Endothelial cell of umbilical vein (primary cell): ENCODE measurements at regions not wholly inside any gene's neighbourhood (a gene's known extent, or its start where the extent isn't known, plus 50 kb on each side); places are given as distances from the start of the nearest gene placed in this dataset.

ENCODE experiments used
- BruUV-seq: library from RNA; stranded (reverse); fragments of 400-500 nt; replicated peaks from 2 replicates; lab custom pipeline; 2021; lab: Mats Ljungman, UMichigan
- CTCF ChIA-PET: fragments of 300-600, 350-600 bp; sonication (Branson Sonifier 250); formaldehyde crosslinking; loops from one replicate; lab custom pipeline; 2021; ENCODE audit warnings: antibody characterized with exemption, inconsistent platforms; lab: Charles Lee
- POLR2A ChIA-PET: fragments of 300-600, 350-600 bp; sonication (Branson Sonifier 250); formaldehyde crosslinking; loops from one replicate; lab custom pipeline; 2021; ENCODE audit warnings: antibody characterized with exemption, inconsistent platforms; lab: Charles Lee
- DNase-seq: peaks from one replicate; pipeline ENCODE4 v3.0.0-alpha.2; 2011; ENCODE audit warnings: low read depth, low spot score
- FAIRE-seq: peaks from 2 replicates; lab custom pipeline; 2011; peaks lifted over from hg19 to GRCh38; lab: Jason Lieb, UNC
- H2AFZ ChIP-seq: 2 replicates; pipeline ENCODE4 v1.6.0; 2012; ENCODE audit warnings: low read depth, low read length, control low read depth, inconsistent platforms
- H3K27ac ChIP-seq: 2 replicates; pipeline ENCODE4 v1.5.1; 2011; ENCODE audit warnings: low read depth, mild to moderate bottlenecking, control low read depth, low read length, moderate library complexity; ENCODE audit not compliant: insufficient read depth
- H3K27me3 ChIP-seq, 2 experiments: 2 replicates each; pipeline versions ENCODE4 v1.6.0 to v1.6.1; 2011; ENCODE audit warnings: low read length in 2 of 2, mixed read lengths in 1 of 2; ENCODE audit not compliant: control insufficient read depth in 2 of 2, insufficient read depth in 2 of 2
- H3K36me3 ChIP-seq, 2 experiments: 2 replicates in 1 of 2; 3 replicates in 1 of 2; pipeline ENCODE4 v1.5.1; 2011; ENCODE audit warnings: low read length in 2 of 2, mild to moderate bottlenecking in 1 of 2, moderate library complexity in 1 of 2; ENCODE audit not compliant: control insufficient read depth in 2 of 2, insufficient read depth in 2 of 2; ENCODE audit errors: extremely low read depth in 1 of 2
- H3K4me1 ChIP-seq: 3 replicates; pipeline ENCODE4 v1.5.1; 2011; ENCODE audit warnings: mild to moderate bottlenecking, low read length; ENCODE audit not compliant: control insufficient read depth, insufficient read depth; ENCODE audit errors: extremely low read depth
- H3K4me2 ChIP-seq: 2 replicates; pipeline ENCODE4 v1.6.1; 2011; ENCODE audit warnings: low read length, control low read depth, mixed read lengths; ENCODE audit not compliant: insufficient read depth
- H3K4me3 ChIP-seq, 3 experiments: fragments of 200-600 bp in 1 of 3; sonication (generic), shearing (Covaris generic) in 1 of 3; replicated peaks in 1 of 3; 2 replicates each; pipeline ENCODE4 v1.5.1; 2011 to 2016; ENCODE audit warnings: control low read depth in 3 of 3, low read length in 3 of 3, mild to moderate bottlenecking in 2 of 3, inconsistent platforms in 1 of 3, low read depth in 1 of 3, moderate library complexity in 1 of 3; ENCODE audit not compliant: insufficient read depth in 1 of 3
- H3K79me2 ChIP-seq: 2 replicates; pipeline ENCODE4 v1.6.0; 2012; ENCODE audit warnings: low read length, inconsistent platforms; ENCODE audit not compliant: control insufficient read depth, insufficient read depth
- H3K9ac ChIP-seq: replicated peaks from 2 replicates; pipeline ENCODE3; 2011; ENCODE audit warnings: low read length, control low read depth; ENCODE audit not compliant: insufficient read depth; ENCODE audit errors: extremely low read depth
- H3K9me1 ChIP-seq: replicated peaks from 3 replicates; pipeline ENCODE4 v1.6.0; 2011; ENCODE audit warnings: mild to moderate bottlenecking, low read length; ENCODE audit not compliant: control insufficient read depth, insufficient read depth; ENCODE audit errors: extremely low read depth
- H3K9me3 ChIP-seq: replicated peaks from 2 replicates; pipeline ENCODE4 v1.5.1; 2012; ENCODE audit warnings: low read length, inconsistent platforms; ENCODE audit not compliant: control insufficient read depth, insufficient read depth
- H4K20me1 ChIP-seq: replicated peaks from 2 replicates; pipeline ENCODE3; 2011; ENCODE audit warnings: mild to moderate bottlenecking, low read length; ENCODE audit not compliant: control insufficient read depth, insufficient read depth; ENCODE audit errors: extremely low read depth
- EZH2 ChIP-seq: IDR thresholded peaks from 2 replicates; pipeline ENCODE4 v1.6.1; 2012; ENCODE audit warnings: borderline replicate concordance, low read depth, mild to moderate bottlenecking, moderate library complexity, low read length, inconsistent platforms; ENCODE audit not compliant: severe bottlenecking
- FOS ChIP-seq: IDR thresholded peaks from 2 replicates; pipeline ENCODE4 v1.6.1; 2011; ENCODE audit warnings: mild to moderate bottlenecking, low read length, moderate library complexity, borderline replicate concordance; ENCODE audit not compliant: insufficient read depth
- GATA2 ChIP-seq: IDR thresholded peaks from 2 replicates; pipeline ENCODE4 v1.7.0; 2011; ENCODE audit warnings: low read depth, mild to moderate bottlenecking, moderate library complexity, mixed read lengths, low read length; ENCODE audit not compliant: insufficient read length, insufficient read depth
- JUN ChIP-seq: IDR thresholded peaks from 2 replicates; pipeline ENCODE4 v1.6.1; 2011; ENCODE audit warnings: borderline replicate concordance, low read depth; ENCODE audit not compliant: insufficient read length, insufficient read depth
- MYC ChIP-seq: IDR thresholded peaks from one replicate; pipeline ENCODE4 v1.6.1; 2011; ENCODE audit warnings: mild to moderate bottlenecking, low read depth, low read length
- POLR2A ChIP-seq: IDR thresholded peaks from 2 replicates; pipeline ENCODE4 v1.6.1; 2012; ENCODE audit warnings: low read depth, mild to moderate bottlenecking, control low read depth, low read length
- POLR2AphosphoS5 ChIP-seq: IDR thresholded peaks from 2 replicates; pipeline ENCODE4 v1.6.1; 2012; ENCODE audit warnings: low read depth, mild to moderate bottlenecking, control low read depth, low read length, moderate library complexity; ENCODE audit not compliant: insufficient read depth
- dilution Hi-C: fragments of 300-500 bp; cut with MboI; formaldehyde crosslinking; loops from one replicate; pipeline ENCODE4 v1.15.0; 2019; ENCODE audit warnings: low sequenced_read_pairs; ENCODE audit not compliant: extremely low pct_ligation_motif_present
- intact Hi-C: fragments of 100-400 bp; cut with micrococcal nuclease; formaldehyde crosslinking; loops from one replicate; pipeline ENCODE4 v1.10.0; 2022
- TF ChIP-seq, protein P1 (sequence below), 2 donors: IDR thresholded peaks; 1 replicate in 1 of 2; 2 replicates in 1 of 2; pipeline ENCODE4 v1.5.1; 2011; ENCODE audit warnings: low read length in 2 of 2, mild to moderate bottlenecking in 2 of 2, moderate library complexity in 2 of 2, control low read depth in 1 of 2, inconsistent platforms in 1 of 2, low read depth in 1 of 2; ENCODE audit not compliant: insufficient read depth in 1 of 2; ENCODE audit errors: extremely low read depth in 1 of 2
- TF ChIP-seq, protein P2 (sequence below): IDR thresholded peaks from 2 replicates; pipeline ENCODE4 v1.6.1; 2011; ENCODE audit not compliant: insufficient read depth, insufficient read length

- no peak for FAIRE-seq
- Histone ChIP-seq H3K36me3 (no peaks in the 10 kb centered on the region), H3K4me2 (no peak overlapping the region), H3K4me3 (no peak overlapping the region), H2AFZ (no peak overlapping the region), H3K9ac (no peak overlapping the region), H3K27ac (no peak overlapping the region), H3K27me3 (no peaks in the 10 kb centered on the region), H3K9me1 (no peaks in the 10 kb centered on the region), H4K20me1 (no peaks in the 10 kb centered on the region), H3K79me2 (no peaks in the 10 kb centered on the region), H3K4me1 (no peaks in the 10 kb centered on the region), H3K9me3 (peaks cover 1% of the 10 kb centered on the region)
- dilution Hi-C loops = no loop called here
- intact Hi-C loops = no loop called here
- TF ChIP-seq, protein P1, sequence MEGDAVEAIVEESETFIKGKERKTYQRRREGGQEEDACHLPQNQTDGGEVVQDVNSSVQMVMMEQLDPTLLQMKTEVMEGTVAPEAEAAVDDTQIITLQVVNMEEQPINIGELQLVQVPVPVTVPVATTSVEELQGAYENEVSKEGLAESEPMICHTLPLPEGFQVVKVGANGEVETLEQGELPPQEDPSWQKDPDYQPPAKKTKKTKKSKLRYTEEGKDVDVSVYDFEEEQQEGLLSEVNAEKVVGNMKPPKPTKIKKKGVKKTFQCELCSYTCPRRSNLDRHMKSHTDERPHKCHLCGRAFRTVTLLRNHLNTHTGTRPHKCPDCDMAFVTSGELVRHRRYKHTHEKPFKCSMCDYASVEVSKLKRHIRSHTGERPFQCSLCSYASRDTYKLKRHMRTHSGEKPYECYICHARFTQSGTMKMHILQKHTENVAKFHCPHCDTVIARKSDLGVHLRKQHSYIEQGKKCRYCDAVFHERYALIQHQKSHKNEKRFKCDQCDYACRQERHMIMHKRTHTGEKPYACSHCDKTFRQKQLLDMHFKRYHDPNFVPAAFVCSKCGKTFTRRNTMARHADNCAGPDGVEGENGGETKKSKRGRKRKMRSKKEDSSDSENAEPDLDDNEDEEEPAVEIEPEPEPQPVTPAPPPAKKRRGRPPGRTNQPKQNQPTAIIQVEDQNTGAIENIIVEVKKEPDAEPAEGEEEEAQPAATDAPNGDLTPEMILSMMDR (IDR thresholded peaks at IDR 0.05; ENCODE audit: extremely low read depth in 1 of 2, insufficient read depth in 1 of 2, low read depth in 1 of 2, low read length in 2 of 2) = no peak
- TF ChIP-seq, protein P2, sequence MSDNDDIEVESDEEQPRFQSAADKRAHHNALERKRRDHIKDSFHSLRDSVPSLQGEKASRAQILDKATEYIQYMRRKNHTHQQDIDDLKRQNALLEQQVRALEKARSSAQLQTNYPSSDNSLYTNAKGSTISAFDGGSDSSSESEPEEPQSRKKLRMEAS = no peak
- TF ChIP-seq JUN (no peak), GATA2 (no peak), POLR2A (no peak), MYC (no peak), POLR2AphosphoS5 (no peak), EZH2 (no peak), FOS (no peak)
- ChIA-PET POLR2A (no interaction called here), CTCF (no interaction called here)
- DNase-seq = no peak
- no TSS peak for BruUV-seq
Measured at GRCh38 chr13:90740099-90740498, 607.4 kb upstream of the MIR17HG start.
